ENCODE measurements at regions not wholly inside any gene's neighbourhood (a gene's known extent, or its start where the extent isn't known, plus 50 kb on each side); places are given as distances from the start of the nearest gene placed in this dataset.
"Not testable (repeated sequence)": the region's sequence is repeated elsewhere in the genome, so short reads cannot be mapped to it uniquely, and the experiment has no call there.

GRCh38 chr10:64702086-64702485 lies 1180.9 kb downstream of the REEP3 start:
- H3K36me3 Mint-ChIP-seq; H3K27ac Mint-ChIP-seq; H3K27me3 Mint-ChIP-seq; ATAC-seq; H3K4me1 Mint-ChIP-seq (ENCODE audit: low read depth in 2 of 2); H3K4me3 Mint-ChIP-seq; DNase-seq (ENCODE audit: low spot score): not testable (repeated sequence)
- H3K9me3 Mint-ChIP-seq = peaks cover 21% of the 10 kb centered on the region

- H3K4me3 Mint-ChIP-seq = no peak overlapping the region
- H3K36me3 Mint-ChIP-seq = no peaks in the 10 kb centered on the region
- DNase-seq (ENCODE audit: low spot score) (no peak), ATAC-seq (no peak)
- no peaks in the 10 kb centered on the region for H3K4me1 Mint-ChIP-seq (ENCODE audit: low read depth in 2 of 2)
- peaks cover 15% of the 10 kb centered on the region for H3K9me3 Mint-ChIP-seq
- no peaks in the 10 kb centered on the region for H3K27me3 Mint-ChIP-seq
- no peak overlapping the region for H3K27ac Mint-ChIP-seq
Measured at GRCh38 chr10:64708884-64709681, 1187.9 kb downstream of the REEP3 start.

GRCh38 chr10:64726466-64726865 lies 1205.3 kb downstream of the REEP3 start:
- H3K9me3 Mint-ChIP-seq = peaks cover 18% of the 10 kb centered on the region
- no peaks in the 10 kb centered on the region for H3K4me1 Mint-ChIP-seq (ENCODE audit: low read depth in 2 of 2)
- DNase-seq (ENCODE audit: low spot score) = no peak
- H3K36me3 Mint-ChIP-seq = peaks cover 8% of the 10 kb centered on the region
- H3K27ac Mint-ChIP-seq = no peak overlapping the region
- H3K4me3 Mint-ChIP-seq = no peak overlapping the region
- no peaks in the 10 kb centered on the region for H3K27me3 Mint-ChIP-seq
- ATAC-seq = no peak

GRCh38 chr10:64731016-64731415 lies 1209.8 kb downstream of the REEP3 start:
- no peak overlapping the region for H3K4me3 Mint-ChIP-seq
- no peak for DNase-seq (ENCODE audit: low spot score)
- no peaks in the 10 kb centered on the region for H3K4me1 Mint-ChIP-seq (ENCODE audit: low read depth in 2 of 2)
- no peak for ATAC-seq
- H3K27ac Mint-ChIP-seq = no peak overlapping the region
- H3K27me3 Mint-ChIP-seq = no peaks in the 10 kb centered on the region
- H3K36me3 Mint-ChIP-seq = peaks cover 8% of the 10 kb centered on the region
- H3K9me3 Mint-ChIP-seq = peaks cover 10% of the 10 kb centered on the region

GRCh38 chr10:64732372-64732957 lies 1211.3 kb downstream of the REEP3 start:
- no peak for ATAC-seq
- no peak overlapping the region for H3K4me3 Mint-ChIP-seq
- no peak overlapping the region for H3K27ac Mint-ChIP-seq
- peaks cover 10% of the 10 kb centered on the region for H3K9me3 Mint-ChIP-seq
- DNase-seq (ENCODE audit: low spot score) = no peak
- H3K36me3 Mint-ChIP-seq = peaks cover 8% of the 10 kb centered on the region
- H3K4me1 Mint-ChIP-seq (ENCODE audit: low read depth in 2 of 2) = no peaks in the 10 kb centered on the region
- no peaks in the 10 kb centered on the region for H3K27me3 Mint-ChIP-seq

GRCh38 chr10:64733980-64734379 lies 1212.8 kb downstream of the REEP3 start:
- no peak overlapping the region for H3K4me3 Mint-ChIP-seq
- no peaks in the 10 kb centered on the region for H3K4me1 Mint-ChIP-seq (ENCODE audit: low read depth in 2 of 2)
- ATAC-seq (no peak), DNase-seq (ENCODE audit: low spot score) (no peak)
- peaks cover 2% of the 10 kb centered on the region for H3K36me3 Mint-ChIP-seq
- H3K9me3 Mint-ChIP-seq = peaks cover 5% of the 10 kb centered on the region
- H3K27me3 Mint-ChIP-seq = no peaks in the 10 kb centered on the region
- H3K27ac Mint-ChIP-seq = no peak overlapping the region

GRCh38 chr10:64738462-64738861 lies 1217.3 kb downstream of the REEP3 start:
- peaks cover 9% of the 10 kb centered on the region for H3K9me3 Mint-ChIP-seq
- H3K36me3 Mint-ChIP-seq = no peaks in the 10 kb centered on the region
- DNase-seq (ENCODE audit: low spot score) (no peak), ATAC-seq (no peak)
- H3K27ac Mint-ChIP-seq = no peak overlapping the region
- H3K27me3 Mint-ChIP-seq = no peaks in the 10 kb centered on the region
- H3K4me3 Mint-ChIP-seq = no peak overlapping the region
- H3K4me1 Mint-ChIP-seq (ENCODE audit: low read depth in 2 of 2) = no peaks in the 10 kb centered on the region

- no peaks in the 10 kb centered on the region for H3K27me3 Mint-ChIP-seq
- H3K27ac Mint-ChIP-seq = no peak overlapping the region
- no peaks in the 10 kb centered on the region for H3K4me1 Mint-ChIP-seq (ENCODE audit: low read depth in 2 of 2)
- no peak overlapping the region for H3K4me3 Mint-ChIP-seq
- DNase-seq (ENCODE audit: low spot score) = no peak
- H3K36me3 Mint-ChIP-seq = no peaks in the 10 kb centered on the region
- peaks cover 15% of the 10 kb centered on the region for H3K9me3 Mint-ChIP-seq
- no peak for ATAC-seq
Measured at GRCh38 chr10:64745565-64745964, 1224.4 kb downstream of the REEP3 start.

- Mint-ChIP-seq H3K4me1 (ENCODE audit: low read depth in 2 of 2) (no peaks in the 10 kb centered on the region), H3K9me3 (peaks cover 14% of the 10 kb centered on the region), H3K27ac (no peak overlapping the region), H3K27me3 (no peaks in the 10 kb centered on the region), H3K36me3 (no peaks in the 10 kb centered on the region), H3K4me3 (no peak overlapping the region)
- ATAC-seq (no peak), DNase-seq (ENCODE audit: low spot score) (no peak)
Measured at GRCh38 chr10:64750672-64751071, 1229.5 kb downstream of the REEP3 start.

GRCh38 chr10:64753516-64753915 lies 1232.3 kb downstream of the REEP3 start:
- H3K4me1 Mint-ChIP-seq (ENCODE audit: low read depth in 2 of 2) = no peaks in the 10 kb centered on the region
- no peak overlapping the region for H3K27ac Mint-ChIP-seq
- no peaks in the 10 kb centered on the region for H3K27me3 Mint-ChIP-seq
- DNase-seq (ENCODE audit: low spot score) (no peak), ATAC-seq (no peak)
- H3K36me3 Mint-ChIP-seq = no peaks in the 10 kb centered on the region
- peaks cover 11% of the 10 kb centered on the region for H3K9me3 Mint-ChIP-seq
- no peak overlapping the region for H3K4me3 Mint-ChIP-seq

- Mint-ChIP-seq H3K27ac (no peak overlapping the region), H3K4me1 (ENCODE audit: low read depth in 2 of 2) (no peaks in the 10 kb centered on the region), H3K27me3 (no peaks in the 10 kb centered on the region), H3K36me3 (peaks cover 4% of the 10 kb centered on the region), H3K4me3 (no peak overlapping the region), H3K9me3 (peaks cover 9% of the 10 kb centered on the region)
- ATAC-seq (no peak), DNase-seq (ENCODE audit: low spot score) (no peak)
Measured at GRCh38 chr10:64760371-64760770, 1239.2 kb downstream of the REEP3 start.

- no peaks in the 10 kb centered on the region for H3K4me1 Mint-ChIP-seq (ENCODE audit: low read depth in 2 of 2)
- no peak overlapping the region for H3K27ac Mint-ChIP-seq
- H3K4me3 Mint-ChIP-seq = no peak overlapping the region
- DNase-seq (ENCODE audit: low spot score) (no peak), ATAC-seq (no peak)
- peaks cover 13% of the 10 kb centered on the region for H3K9me3 Mint-ChIP-seq
- H3K36me3 Mint-ChIP-seq = peaks cover 4% of the 10 kb centered on the region
- H3K27me3 Mint-ChIP-seq = no peaks in the 10 kb centered on the region
Measured at GRCh38 chr10:64762861-64763260, 1241.7 kb downstream of the REEP3 start.

GRCh38 chr10:64765498-64765897 lies 1244.3 kb downstream of the REEP3 start:
- ATAC-seq (no peak), DNase-seq (ENCODE audit: low spot score) (no peak)
- Mint-ChIP-seq H3K9me3 (peaks cover 12% of the 10 kb centered on the region), H3K4me1 (ENCODE audit: low read depth in 2 of 2) (no peaks in the 10 kb centered on the region), H3K27me3 (no peaks in the 10 kb centered on the region), H3K27ac (no peak overlapping the region), H3K4me3 (no peak overlapping the region), H3K36me3 (no peaks in the 10 kb centered on the region)

- H3K36me3 Mint-ChIP-seq = no peaks in the 10 kb centered on the region
- DNase-seq (ENCODE audit: low spot score) = no peak
- H3K4me3 Mint-ChIP-seq = no peak overlapping the region
- no peak overlapping the region for H3K27ac Mint-ChIP-seq
- ATAC-seq = no peak
- peaks cover 4% of the 10 kb centered on the region for H3K9me3 Mint-ChIP-seq
- H3K4me1 Mint-ChIP-seq (ENCODE audit: low read depth in 2 of 2) = no peaks in the 10 kb centered on the region
- no peaks in the 10 kb centered on the region for H3K27me3 Mint-ChIP-seq
Measured at GRCh38 chr10:64771253-64772050, 1250.3 kb downstream of the REEP3 start.

Measured in natural killer cell treated with Interleukin-12 subunit alpha and Interleukin-12 subunit beta and Interleukin-15 and Interleukin-18, amount 100 ng/mL, for 72 hours (primary cell).